ENCODE measurements at regions not wholly inside any gene's neighbourhood (a gene's known extent, or its start where the extent isn't known, plus 50 kb on each side); places are given as distances from the start of the nearest gene placed in this dataset.

DNA sequence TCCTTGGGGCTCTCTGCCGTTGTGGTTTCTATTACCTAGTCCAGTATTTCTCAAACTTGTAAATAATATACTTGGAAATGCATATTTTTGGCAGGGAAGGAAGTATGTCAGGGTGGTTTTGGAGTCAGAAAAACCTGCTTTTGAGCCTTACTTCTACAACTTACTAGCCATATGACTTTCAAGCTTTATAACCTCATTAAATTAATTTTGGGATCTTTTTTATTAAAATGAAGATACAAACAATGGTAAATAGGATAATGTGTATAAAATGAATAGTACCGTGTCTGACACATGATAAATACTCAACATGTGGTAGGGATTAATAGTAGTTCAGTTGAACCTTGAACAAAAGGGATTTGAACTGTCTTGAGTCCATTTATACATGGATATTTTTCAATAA lies 406.3 kb downstream of the ATP23 start:
- TF ChIP-seq POLR2A (IDR thresholded peaks at IDR 0.05; ENCODE audit: low read depth, low read length) (no peak), MAZ (IDR thresholded peaks at IDR 0.05; ENCODE audit: borderline replicate concordance, low read depth, low read length) (no peak), BHLHE40 (IDR thresholded peaks at IDR 0.05; ENCODE audit: low read depth, low read length) (no peak), RFX5 (IDR thresholded peaks at IDR 0.05; ENCODE audit: low read depth, low read length) (no peak), SMC3 (IDR thresholded peaks at IDR 0.05; ENCODE audit: low read depth, low read length) (no peak), CEBPB (IDR thresholded peaks at IDR 0.05; ENCODE audit: low read depth, low read length) (no peak), FOS (IDR thresholded peaks at IDR 0.05; ENCODE audit: low read depth, low read length) (no peak), RAD21 (IDR thresholded peaks at IDR 0.05; ENCODE audit: low read length) (no peak), CHD1 (IDR thresholded peaks at IDR 0.05; ENCODE audit: low read depth, low read length) (no peak), MXI1 (IDR thresholded peaks at IDR 0.05; ENCODE audit: borderline replicate concordance, low read depth, low read length) (no peak), MAFK (IDR thresholded peaks at IDR 0.05; ENCODE audit: low read depth, low read length) (no peak)
- TF ChIP-seq, protein P1, sequence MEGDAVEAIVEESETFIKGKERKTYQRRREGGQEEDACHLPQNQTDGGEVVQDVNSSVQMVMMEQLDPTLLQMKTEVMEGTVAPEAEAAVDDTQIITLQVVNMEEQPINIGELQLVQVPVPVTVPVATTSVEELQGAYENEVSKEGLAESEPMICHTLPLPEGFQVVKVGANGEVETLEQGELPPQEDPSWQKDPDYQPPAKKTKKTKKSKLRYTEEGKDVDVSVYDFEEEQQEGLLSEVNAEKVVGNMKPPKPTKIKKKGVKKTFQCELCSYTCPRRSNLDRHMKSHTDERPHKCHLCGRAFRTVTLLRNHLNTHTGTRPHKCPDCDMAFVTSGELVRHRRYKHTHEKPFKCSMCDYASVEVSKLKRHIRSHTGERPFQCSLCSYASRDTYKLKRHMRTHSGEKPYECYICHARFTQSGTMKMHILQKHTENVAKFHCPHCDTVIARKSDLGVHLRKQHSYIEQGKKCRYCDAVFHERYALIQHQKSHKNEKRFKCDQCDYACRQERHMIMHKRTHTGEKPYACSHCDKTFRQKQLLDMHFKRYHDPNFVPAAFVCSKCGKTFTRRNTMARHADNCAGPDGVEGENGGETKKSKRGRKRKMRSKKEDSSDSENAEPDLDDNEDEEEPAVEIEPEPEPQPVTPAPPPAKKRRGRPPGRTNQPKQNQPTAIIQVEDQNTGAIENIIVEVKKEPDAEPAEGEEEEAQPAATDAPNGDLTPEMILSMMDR (conservative IDR thresholded peaks at IDR 0.05; ENCODE audit: low read depth, low read length): no peak
- TF ChIP-seq, protein P2, sequence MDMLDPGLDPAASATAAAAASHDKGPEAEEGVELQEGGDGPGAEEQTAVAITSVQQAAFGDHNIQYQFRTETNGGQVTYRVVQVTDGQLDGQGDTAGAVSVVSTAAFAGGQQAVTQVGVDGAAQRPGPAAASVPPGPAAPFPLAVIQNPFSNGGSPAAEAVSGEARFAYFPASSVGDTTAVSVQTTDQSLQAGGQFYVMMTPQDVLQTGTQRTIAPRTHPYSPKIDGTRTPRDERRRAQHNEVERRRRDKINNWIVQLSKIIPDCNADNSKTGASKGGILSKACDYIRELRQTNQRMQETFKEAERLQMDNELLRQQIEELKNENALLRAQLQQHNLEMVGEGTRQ (IDR thresholded peaks at IDR 0.05; ENCODE audit: low read depth, low read length): no peak
